ENCODE measurements at regions not wholly inside any gene's neighbourhood (a gene's known extent, or its start where the extent isn't known, plus 50 kb on each side); places are given as distances from the start of the nearest gene placed in this dataset.

DNA sequence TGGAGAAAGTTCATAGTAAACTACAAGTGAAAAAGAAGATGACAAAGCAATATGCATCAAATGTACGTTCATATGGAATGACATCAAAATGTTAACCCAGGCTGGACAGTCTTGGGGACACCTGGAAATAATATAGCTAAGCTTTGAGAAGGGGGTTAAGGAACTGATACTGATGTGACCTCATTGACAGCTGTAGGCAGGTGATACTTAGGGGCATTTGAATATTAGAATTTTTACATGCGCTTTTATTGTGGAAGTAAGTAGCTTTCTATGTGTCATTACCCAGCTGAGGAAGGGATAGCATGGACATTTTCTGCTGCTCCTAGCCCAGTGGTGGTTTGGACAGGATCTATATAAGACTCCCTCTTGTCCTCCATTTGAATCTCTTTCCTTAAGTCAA is 299.7 kb downstream of the CWC27 start:
- no peak for DNase-seq

DNA sequence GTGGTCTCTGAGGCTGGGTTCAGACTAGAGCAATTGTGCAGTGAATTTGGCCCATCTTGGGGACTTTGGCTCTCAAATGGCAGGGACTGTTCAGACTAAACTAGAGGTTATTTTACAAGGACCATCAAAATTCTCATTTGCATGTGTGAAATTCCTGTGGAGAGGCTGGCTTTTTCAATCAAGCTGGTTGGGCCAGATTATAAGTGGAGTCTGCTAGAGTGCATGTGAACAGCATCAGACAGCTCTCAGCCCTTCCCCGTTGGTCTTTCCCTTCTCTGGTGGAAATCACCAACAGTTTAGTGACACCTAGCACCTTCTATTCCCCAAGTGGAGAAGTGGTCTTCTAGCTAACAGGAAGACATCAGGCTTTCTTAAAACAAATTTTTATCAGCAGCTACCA is 301.3 kb downstream of the CWC27 start:
- DNase-seq = no peak

DNA sequence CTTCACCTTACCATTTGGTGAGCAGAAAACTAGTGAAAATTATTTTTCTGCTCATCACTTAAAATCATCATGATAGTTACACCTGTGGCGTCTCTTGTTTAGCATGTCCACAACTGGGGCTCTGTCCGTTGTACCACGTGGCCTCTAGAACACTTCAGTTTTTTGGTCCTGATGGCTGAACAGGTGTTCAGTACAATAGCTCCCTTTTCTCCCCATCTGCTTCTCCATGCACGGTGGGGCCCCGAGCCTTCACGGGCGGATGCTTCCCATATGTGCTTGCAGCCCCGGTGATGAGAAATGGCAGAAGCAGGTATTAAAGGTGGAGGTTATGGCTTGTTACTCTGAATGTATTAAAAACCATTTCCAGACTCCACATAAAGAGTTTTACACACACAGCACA is 304.1 kb downstream of the CWC27 start:
- no peak for DNase-seq

DNA sequence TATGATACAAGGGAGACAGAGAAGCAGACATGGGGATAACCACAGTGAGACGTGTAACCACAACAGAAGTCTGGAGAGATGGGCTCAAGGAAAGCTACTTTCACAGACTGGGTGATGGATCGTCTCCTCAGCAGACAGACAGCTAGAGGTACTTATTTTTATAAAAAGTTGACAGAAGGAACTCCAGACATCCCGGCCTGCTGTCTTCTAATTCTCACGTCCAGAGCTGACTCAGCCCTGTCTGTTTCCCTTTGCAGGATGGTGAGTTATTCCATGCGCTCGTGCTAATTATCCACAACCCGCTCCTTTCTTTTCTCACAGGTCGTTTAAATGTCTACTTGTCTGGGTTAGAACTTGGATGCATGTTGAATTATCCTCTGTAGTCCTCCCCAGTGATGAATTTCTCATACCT is 304.5 kb downstream of the CWC27 start:
- DNase-seq = no peak

DNA sequence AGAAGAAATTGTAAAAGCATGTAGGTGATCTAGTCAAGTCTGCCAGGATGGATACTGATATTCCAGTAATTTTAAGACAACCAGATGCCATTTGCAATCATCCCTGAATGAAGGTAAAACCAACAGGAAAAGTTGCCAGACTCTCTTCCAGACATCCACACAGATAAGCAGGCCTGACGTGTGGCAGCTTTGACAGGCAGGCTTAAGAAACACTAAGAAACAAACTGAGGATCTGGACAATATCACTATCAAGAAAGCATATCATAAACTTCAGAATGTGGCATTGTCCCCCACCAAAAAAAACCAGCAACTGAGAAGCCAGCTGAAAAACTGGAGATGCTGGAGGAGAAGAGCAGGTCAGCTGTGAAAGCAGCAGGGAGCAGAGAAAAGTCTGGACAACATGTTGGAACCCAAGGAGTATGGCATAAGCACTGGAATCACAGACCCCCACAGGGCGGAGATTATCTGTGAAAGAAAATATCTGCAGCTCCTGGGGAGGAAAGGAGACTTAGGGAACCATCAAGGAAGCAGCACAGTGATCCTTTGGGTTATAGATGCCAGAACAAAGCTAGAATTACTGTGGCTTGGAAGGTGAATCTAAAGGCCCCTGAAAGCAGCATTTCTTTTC is 307.0 kb downstream of the CWC27 start:
- no peak for DNase-seq

DNA sequence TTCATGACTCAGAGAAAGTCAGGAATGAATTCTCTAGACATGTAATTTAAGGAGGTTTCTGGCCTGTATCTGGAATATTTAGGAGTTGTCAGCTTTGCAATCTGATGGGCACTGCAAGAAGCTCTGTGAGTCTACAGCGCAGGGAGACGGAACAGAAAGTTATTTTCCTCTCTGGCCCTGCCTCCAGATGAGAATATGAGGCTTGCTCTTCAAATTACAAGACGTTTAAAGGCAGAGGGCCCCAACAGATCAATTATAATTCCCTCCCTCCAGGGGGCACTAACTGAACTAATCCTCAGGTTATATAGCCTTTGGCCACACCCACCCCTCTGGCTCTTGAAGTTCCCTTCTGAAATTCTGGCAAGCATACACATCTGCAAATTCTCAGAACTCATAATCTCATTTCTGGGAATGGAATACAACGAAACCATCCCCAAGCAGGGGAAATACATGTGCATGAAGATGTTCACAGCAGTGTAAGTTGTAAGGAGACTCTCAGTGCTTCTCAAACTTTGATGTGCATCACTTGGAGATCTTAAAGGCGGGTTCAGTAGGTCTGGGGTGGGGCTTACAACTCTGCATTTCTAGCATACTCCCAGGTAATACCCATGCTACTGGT is 307.6 kb downstream of the CWC27 start:
- peak; percentile 95 for DNase-seq

DNA sequence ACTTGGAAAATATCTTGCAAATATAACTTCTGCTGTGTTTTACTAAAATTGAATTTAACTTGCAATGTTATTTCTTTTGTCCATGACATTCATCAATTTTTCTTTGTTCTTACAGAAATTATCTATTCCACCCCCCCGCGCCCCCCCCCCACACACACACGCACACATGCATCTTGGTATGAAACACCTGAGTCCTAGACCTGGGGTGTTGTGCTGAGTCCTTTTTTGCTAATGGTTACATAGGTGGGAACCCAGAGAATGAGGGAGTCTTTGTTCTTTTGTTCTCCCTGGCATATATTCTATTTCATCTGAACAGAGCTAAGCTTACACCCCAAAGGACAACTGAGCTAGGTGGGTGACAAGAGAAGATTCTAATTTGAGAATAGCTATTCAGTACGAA is 308.9 kb downstream of the CWC27 start:
- no peak for DNase-seq

DNA sequence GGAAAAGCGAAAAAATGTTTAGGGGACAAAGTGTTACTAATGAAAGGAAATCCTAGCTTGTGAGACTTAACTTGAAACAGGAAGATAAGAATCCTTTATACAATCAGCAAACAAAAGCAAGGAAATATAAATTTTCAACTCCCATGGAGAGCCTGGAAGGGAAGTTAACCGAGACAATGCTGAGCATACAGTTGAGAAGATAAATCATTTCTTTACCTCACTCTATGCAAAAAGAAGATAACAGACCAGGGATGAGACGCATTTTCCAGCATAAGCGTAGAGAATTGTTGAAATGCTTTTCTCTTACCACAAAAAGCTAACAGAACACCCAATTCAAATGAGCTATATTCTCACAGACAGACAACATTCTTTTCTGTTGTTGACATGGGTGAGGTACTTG is 309.6 kb downstream of the CWC27 start:
- DNase-seq = peak; percentile 8

DNA sequence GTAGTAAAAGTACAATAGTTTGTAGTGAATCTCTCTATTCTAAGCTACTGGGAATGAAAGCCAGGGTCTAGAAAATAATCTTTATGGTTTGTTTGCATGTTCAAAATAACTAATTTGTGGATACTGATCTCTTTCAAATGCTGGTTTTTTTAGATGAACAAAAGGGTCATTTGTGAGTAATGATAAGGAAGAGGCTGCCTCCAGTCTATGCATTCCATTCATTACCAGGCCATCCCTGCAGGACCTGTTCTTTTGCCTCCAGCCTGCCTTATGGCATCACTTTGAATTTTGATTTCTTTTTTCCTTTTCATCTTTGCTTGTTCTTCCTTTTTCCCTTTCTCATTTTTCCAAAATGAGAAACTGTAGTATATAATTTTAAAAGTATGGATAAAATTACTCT is 312.3 kb downstream of the CWC27 start:
- DNase-seq = no peak

DNA sequence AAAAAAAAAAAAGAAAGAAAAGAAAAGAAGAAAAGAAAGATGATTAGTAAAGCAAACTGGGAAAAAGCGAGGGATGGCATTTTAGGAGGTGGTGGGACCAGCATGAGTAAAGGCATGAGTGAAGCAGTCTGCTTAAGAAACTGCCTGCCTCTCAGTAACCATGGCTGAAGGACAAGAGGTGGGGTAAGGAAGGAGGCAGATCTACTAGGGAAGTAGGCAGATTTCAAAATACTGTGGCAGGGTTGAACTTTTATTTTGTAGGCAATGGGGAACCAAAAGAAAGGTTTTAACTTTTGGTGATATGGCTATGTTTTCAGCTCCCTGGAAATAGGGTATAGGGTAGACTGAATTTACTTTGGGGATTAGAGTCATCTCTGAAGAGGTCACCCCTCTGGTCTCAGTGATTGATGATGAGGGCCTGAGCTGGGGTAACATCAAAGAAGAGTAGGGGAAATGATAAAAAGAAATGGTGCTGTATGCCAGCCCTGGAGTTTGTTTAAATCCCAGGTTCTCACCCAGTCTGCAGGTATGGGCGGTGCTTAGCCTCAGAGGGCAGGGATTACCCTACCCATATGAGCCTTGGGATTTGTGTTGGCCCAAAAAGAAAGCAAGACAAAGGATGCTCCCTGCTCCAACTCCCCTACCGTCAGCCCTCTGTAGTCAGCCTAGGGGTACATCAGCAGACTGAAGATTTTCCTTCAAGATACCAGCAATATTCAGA is 316.2 kb downstream of the CWC27 start:
- DNase-seq = no peak

DNA sequence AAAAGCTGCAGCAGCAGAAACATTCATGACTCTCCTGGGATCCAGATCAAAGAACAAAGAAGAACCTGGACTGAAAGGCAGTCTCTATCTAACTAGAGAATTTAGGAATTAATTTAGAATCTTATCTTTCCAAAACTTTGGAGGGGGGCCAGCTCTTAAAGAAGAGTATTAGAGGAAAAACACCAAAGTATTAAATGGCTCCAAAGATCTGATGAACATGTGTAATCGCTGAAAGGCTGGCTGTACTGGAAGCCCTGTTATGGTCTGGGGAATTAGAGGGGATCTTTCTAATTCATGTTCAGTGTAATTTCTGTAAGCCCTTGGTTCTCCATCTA is 316.8 kb downstream of the CWC27 start:
- no peak for DNase-seq

DNA sequence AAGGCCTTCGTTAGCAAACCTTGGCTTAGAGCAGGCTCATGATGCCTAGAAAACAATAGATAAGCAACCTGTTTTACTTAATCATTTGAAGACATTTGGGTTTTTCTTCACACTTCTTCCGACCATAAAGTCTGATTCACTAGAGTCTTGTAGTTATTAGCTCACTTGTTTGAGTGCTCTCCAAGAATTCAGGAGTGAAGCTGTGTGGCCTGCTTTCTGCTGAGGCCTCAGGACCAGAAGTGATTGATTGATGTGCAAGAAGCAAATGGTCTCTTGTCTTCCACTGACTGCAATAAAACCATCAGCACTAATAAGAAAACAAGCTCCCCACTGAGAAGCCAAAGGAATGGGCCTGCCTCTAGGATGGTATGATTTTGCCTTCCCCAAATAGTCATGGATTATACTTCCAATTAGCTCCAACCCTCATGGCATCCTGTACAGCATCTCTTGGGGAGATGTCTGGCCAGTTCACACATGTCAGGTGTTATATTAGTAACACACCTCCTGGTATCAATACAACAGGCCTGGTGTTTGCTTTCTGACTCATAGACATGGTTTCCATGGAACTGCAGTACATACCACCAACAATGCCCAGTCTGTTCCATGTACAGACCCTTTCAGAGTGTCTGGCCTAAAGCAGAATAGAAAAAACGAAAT is 317.6 kb downstream of the CWC27 start:
- DNase-seq = no peak

DNA sequence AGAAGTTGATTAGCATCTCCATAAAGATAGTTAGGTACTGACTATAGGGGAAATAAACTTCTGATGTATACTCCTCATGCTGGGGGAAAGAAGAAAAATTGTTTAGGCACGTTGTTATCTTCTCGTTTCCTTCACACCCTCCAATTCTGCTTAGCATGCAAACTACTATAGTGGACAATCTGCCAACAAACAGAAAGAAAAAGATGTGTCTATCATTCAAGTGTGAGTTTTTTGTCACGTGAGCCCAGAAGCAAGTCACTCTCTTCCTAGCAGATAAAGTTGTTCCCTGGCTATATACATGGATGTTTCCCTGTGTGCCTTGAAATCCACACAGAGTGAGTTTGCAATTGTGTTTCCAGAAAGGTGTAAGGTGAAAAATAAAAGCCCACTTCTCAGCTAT is 318.4 kb downstream of the CWC27 start:
- DNase-seq = no peak

DNA sequence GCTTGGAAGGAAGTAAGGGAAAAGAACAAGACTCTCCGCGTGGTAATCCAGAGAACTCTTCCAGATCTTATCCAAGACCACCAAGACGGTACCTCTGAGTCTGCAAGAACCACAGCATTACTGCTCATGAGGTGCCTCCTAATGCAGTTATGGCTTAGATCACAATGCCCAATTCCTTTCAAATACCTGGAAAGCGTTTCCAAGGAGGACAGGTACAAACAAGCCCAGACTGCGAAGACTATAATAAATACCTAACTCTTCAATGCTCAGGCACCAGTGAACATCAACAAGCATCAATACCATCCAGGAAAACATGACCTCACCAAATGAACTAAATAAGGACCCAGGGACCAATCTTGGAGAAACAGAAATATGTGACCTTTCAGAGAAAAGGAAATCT is 325.5 kb downstream of the CWC27 start:
- DNase-seq = no peak

DNA sequence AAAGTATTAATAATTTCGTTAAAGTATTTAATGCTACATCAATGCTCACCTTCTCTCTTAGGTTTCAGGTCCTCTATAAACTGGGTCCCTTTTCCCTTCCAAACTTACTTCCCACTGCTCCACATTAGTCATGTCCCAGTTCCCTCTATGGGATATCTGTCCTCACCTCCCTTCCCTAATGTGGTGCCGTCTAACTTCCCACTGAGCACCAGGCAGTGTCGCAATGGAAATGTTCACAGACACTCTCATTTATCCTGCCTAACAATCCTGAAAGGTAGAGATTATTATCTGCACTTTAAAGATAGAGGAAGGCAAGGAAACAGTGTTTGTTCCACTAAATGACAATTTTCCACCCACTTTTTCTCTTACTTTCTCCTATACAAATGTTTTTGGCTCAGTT is 329.7 kb downstream of the CWC27 start:
- DNase-seq = no peak
